ENCODE measurements at regions not wholly inside any gene's neighbourhood (a gene's known extent, or its start where the extent isn't known, plus 50 kb on each side); places are given as distances from the start of the nearest gene placed in this dataset.

- no peak for DNase-seq
These were observed 155.4 kb upstream of the BMP2 start for GRCh38 chr20:6611911-6612605.

GRCh38 chr20:6606651-6607050, 160.8 kb upstream of the BMP2 start:
- DNase-seq: no peak

- no peak for DNase-seq
These were observed 162.2 kb upstream of the BMP2 start for GRCh38 chr20:6605055-6605935.

GRCh38 chr20:6604179-6604578, 163.3 kb upstream of the BMP2 start:
- no peak for DNase-seq

GRCh38 chr20:6599876-6600735, 167.4 kb upstream of the BMP2 start:
- no peak for DNase-seq

- no peak for DNase-seq
These were observed 171.8 kb upstream of the BMP2 start for GRCh38 chr20:6595704-6596103.

GRCh38 chr20:6590891-6591637, 176.4 kb upstream of the BMP2 start:
- no peak for DNase-seq

- DNase-seq: no peak
These were observed 179.2 kb upstream of the BMP2 start for GRCh38 chr20:6588296-6588695.

GRCh38 chr20:6583134-6583738, 184.2 kb upstream of the BMP2 start:
- DNase-seq: peak; percentile 33

GRCh38 chr20:6582449-6582848, 185.0 kb upstream of the BMP2 start:
- DNase-seq: no peak

GRCh38 chr20:6580486-6580885, 187.0 kb upstream of the BMP2 start:
- no peak for DNase-seq

GRCh38 chr20:6579824-6580223, 187.7 kb upstream of the BMP2 start:
- no peak for DNase-seq

- DNase-seq: no peak
These were observed 188.1 kb upstream of the BMP2 start for GRCh38 chr20:6579417-6579816.

- DNase-seq: no peak
These were observed 190.0 kb upstream of the BMP2 start for GRCh38 chr20:6577451-6577850.

- no peak for DNase-seq
These were observed 190.8 kb upstream of the BMP2 start for GRCh38 chr20:6576726-6577125.

- DNase-seq: no peak
These were observed 191.5 kb upstream of the BMP2 start for GRCh38 chr20:6575912-6576401.

- DNase-seq: no peak
These were observed 200.7 kb upstream of the BMP2 start for GRCh38 chr20:6566821-6567220.

- DNase-seq: no peak
These were observed 205.4 kb upstream of the BMP2 start for GRCh38 chr20:6562111-6562510.

GRCh38 chr20:6560978-6561377, 206.5 kb upstream of the BMP2 start:
- DNase-seq: no peak

- no peak for DNase-seq
These were observed 207.7 kb upstream of the BMP2 start for GRCh38 chr20:6559791-6560190.

- no peak for DNase-seq
These were observed 209.1 kb upstream of the BMP2 start for GRCh38 chr20:6558341-6558740.

Data from activated CD4-positive, alpha-beta T cell treated with anti-CD3 and anti-CD28 coated beads, Interleukin-10, Interleukin-2, amounts not matched to agents 100 ng/mL and 50 ng/mL, durations not matched to agents 16 hours and 8 hours (primary cell).